Common myeloid progenitor, CD34-positive (primary cell): ENCODE measurements at regions not wholly inside any gene's neighbourhood (a gene's known extent, or its start where the extent isn't known, plus 50 kb on each side); places are given as distances from the start of the nearest gene placed in this dataset.
"Not testable (repeated sequence)": the region's sequence is repeated elsewhere in the genome, so short reads cannot be mapped to it uniquely, and the experiment has no call there.

Experiments
- CTCF ChIA-PET: fragments of 350-600 bp; sonication (Branson Sonifier 250); formaldehyde crosslinking; loops from one replicate; lab custom pipeline; 2021; ENCODE audit warnings: antibody characterized with exemption; lab: Charles Lee
- POLR2A ChIA-PET: fragments of 350-600 bp; sonication (Branson Sonifier 250); formaldehyde crosslinking; loops from one replicate; lab custom pipeline; 2021; ENCODE audit warnings: antibody characterized with exemption; lab: Charles Lee
- DNase-seq, 3 donors: peaks; one replicate each; pipeline versions ENCODE4 v3.0.0 to v3.0.0-alpha.2; 2013
- H3K27ac ChIP-seq, 2 experiments: 1 replicate in 1 of 2; 2 replicates in 1 of 2; pipeline ENCODE4 v1.7.0; 2013; ENCODE audit warnings: inconsistent platforms in 2 of 2, low read length in 2 of 2, mild to moderate bottlenecking in 2 of 2, low read depth in 1 of 2, moderate library complexity in 1 of 2; ENCODE audit not compliant: severe bottlenecking in 2 of 2, insufficient read depth in 1 of 2, poor library complexity in 1 of 2
- H3K27me3 ChIP-seq, 5 experiments: replicated peaks in 2 of 5; 1 replicate in 3 of 5; 2 replicates in 2 of 5; pipeline versions ENCODE4 v1.6.1 to v1.7.0; 2013; ENCODE audit warnings: low read length in 4 of 5, mild to moderate bottlenecking in 2 of 5, moderate library complexity in 2 of 5, inconsistent platforms in 1 of 5; ENCODE audit not compliant: insufficient read depth in 5 of 5, control insufficient read depth in 4 of 5
- H3K36me3 ChIP-seq, 4 experiments: 1 replicate in 2 of 4; 2 replicates in 2 of 4; pipeline versions ENCODE4 v1.6.1 to v1.7.0; 2013; ENCODE audit warnings: low read length in 3 of 4, control low read depth in 1 of 4, mild to moderate bottlenecking in 1 of 4; ENCODE audit not compliant: control insufficient read depth in 4 of 4, insufficient read depth in 4 of 4
- H3K4me1 ChIP-seq, 4 experiments: 1 replicate in 3 of 4; 2 replicates in 1 of 4; pipeline versions ENCODE4 v1.6.1 to v1.7.1; 2013; ENCODE audit warnings: low read length in 3 of 4, mild to moderate bottlenecking in 3 of 4, control low read depth in 1 of 4, inconsistent platforms in 1 of 4, moderate library complexity in 1 of 4; ENCODE audit not compliant: control insufficient read depth in 4 of 4, insufficient read depth in 4 of 4; ENCODE audit errors: control extremely low read depth in 1 of 4
- H3K4me3 ChIP-seq, 7 experiments: 1 replicate in 4 of 7; 2 replicates in 3 of 7; pipeline versions ENCODE4 v1.5.1 to v1.7.0; 2013; ENCODE audit warnings: mild to moderate bottlenecking in 7 of 7, low read length in 6 of 7, moderate library complexity in 6 of 7, inconsistent platforms in 2 of 7, low read depth in 2 of 7, control low read depth in 1 of 7; ENCODE audit not compliant: insufficient read depth in 4 of 7, control insufficient read depth in 1 of 7; ENCODE audit errors: extremely low read depth in 1 of 7
- H3K9me3 ChIP-seq, 5 experiments: 1 replicate in 4 of 5; 2 replicates in 1 of 5; pipeline versions ENCODE4 v1.6.1 to v1.7.1; 2013; ENCODE audit warnings: low read length in 4 of 5, mild to moderate bottlenecking in 2 of 5, inconsistent platforms in 1 of 5, low read depth in 1 of 5, moderate library complexity in 1 of 5; ENCODE audit not compliant: control insufficient read depth in 4 of 5, insufficient read depth in 2 of 5; ENCODE audit errors: control extremely low read depth in 1 of 5
- WGBS: methylation state at CpG from one replicate; pipeline ENCODE4 v1.1.5; 2013; ENCODE audit not compliant: insufficient coverage; 5-methylcytosine and 5-hydroxymethylcytosine counted together

GRCh38 chr15:19888811-19889210 is 652.8 kb downstream of the GOLGA6L6 start:
- DNase-seq, H3K27ac ChIP-seq, POLR2A ChIA-PET, H3K27me3 ChIP-seq, H3K9me3 ChIP-seq, H3K36me3 ChIP-seq, H3K4me3 ChIP-seq, CTCF ChIA-PET, H3K4me1 ChIP-seq: not testable (repeated sequence)
- WGBS, result no CpG with 5 or more reads among the region's 1 CpG

GRCh38 chr15:19844061-19844460 is 697.5 kb downstream of the GOLGA6L6 start:
- POLR2A ChIA-PET, H3K4me1 ChIP-seq, H3K36me3 ChIP-seq, CTCF ChIA-PET, H3K9me3 ChIP-seq, DNase-seq, H3K27me3 ChIP-seq, H3K27ac ChIP-seq, H3K4me3 ChIP-seq: not testable (repeated sequence)
- WGBS, result no CpG with 5 or more reads among the region's 4 CpGs
